VCaP (cell line): ENCODE measurements at regions not wholly inside any gene's neighbourhood (a gene's known extent, or its start where the extent isn't known, plus 50 kb on each side); places are given as distances from the start of the nearest gene placed in this dataset.

Source experiments
- H3K27ac ChIP-seq: fragments of 450-650 bp; 2 replicates; pipeline ENCODE4 v1.5.1; 2017
- CTCF ChIP-seq: fragments of 450-650 bp; conservative IDR thresholded peaks from 2 replicates; pipeline ENCODE4 v1.5.1; 2017; ENCODE audit warnings: mild to moderate bottlenecking, moderate library complexity

GRCh38 chr2:176819306-176819705, 393.3 kb upstream of the HNRNPA3 start:
- no peak for TF ChIP-seq CTCF
- H3K27ac ChIP-seq, result no peak overlapping the region

GRCh38 chr2:176820371-176820932, 392.1 kb upstream of the HNRNPA3 start:
- H3K27ac ChIP-seq, result no peak overlapping the region
- TF ChIP-seq CTCF, result no peak

DNA sequence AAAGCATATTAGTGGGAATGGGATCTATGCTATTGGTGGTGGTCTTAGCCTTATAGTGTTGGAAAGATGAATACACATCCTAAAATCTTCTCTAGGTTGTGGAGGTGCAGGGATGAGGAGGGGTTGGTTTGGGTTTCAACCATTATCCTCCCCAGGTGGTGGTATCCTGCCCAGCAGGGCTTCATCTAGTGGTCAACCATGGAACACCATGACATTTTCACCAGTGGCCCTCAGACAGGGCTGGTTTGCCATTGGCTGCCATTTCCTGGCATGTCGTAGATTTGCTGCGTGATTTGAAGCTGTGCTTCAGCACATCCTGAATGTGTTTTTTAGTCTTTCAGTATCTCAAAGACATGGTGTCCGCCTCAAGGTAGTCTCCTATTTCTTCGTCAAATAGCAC, 391.2 kb upstream of the HNRNPA3 start:
- H3K27ac ChIP-seq, result no peak overlapping the region
- no peak for TF ChIP-seq CTCF

DNA sequence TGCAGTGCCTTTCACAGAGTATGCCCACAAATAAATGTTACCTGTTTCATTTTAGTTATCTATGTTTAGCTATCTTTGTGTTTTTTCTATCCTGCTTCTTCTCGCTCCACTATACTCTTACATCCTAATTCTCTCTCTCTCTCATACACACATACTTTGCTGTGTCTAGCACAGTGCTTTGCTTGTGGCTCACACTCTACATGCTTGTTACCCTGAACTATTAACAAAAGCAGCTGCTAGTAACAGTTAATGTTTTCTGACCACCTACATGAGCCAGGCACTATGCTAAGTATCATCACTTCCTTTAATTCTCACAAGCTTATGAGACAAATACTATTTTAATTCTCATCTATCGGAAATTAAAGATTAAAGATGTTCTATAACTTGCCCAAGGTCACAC, 390.5 kb upstream of the HNRNPA3 start:
- no peak for TF ChIP-seq CTCF
- H3K27ac ChIP-seq, result no peak overlapping the region

- no peak overlapping the region for H3K27ac ChIP-seq
- no peak for TF ChIP-seq CTCF
Measured at GRCh38 chr2:176826356-176826755, 386.2 kb upstream of the HNRNPA3 start.

DNA sequence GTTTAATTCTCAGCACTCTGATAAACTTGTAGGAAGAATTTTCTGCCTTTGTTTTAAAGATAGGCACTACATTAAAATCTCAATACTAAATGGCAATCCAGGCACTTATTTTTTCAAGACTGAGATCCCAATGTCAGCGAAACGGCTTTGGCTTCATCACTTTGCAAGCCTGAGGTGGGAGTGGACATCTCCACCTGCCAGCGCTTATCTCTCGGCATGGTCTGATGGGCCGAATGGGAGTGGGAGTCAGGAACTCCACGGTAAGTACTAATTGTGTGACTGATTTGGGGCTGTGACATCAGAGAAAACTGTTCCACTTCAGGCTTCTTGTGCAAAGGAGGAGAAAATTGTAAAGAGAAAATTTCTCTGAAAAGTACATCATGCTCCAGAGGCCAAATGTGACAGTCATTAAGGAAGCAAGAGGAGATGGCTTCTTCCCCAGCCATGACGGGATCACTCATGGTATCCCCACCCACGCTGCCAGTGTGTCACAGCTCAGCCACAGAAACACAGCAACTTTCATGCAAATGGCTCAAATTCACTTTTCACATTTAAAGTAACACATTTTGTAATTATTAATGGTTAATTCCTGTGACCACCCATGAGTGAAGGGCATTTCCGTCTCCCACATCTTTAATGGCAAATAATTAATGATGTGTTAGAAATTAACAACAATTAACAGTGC, 385.5 kb upstream of the HNRNPA3 start:
- H3K27ac ChIP-seq, result no peak overlapping the region
- TF ChIP-seq CTCF, result no peak

GRCh38 chr2:176830362-176830761, 382.2 kb upstream of the HNRNPA3 start:
- no peak overlapping the region for H3K27ac ChIP-seq
- peak; percentile 29 for TF ChIP-seq CTCF
